ENCODE measurements at regions not wholly inside any gene's neighbourhood (a gene's known extent, or its start where the extent isn't known, plus 50 kb on each side); places are given as distances from the start of the nearest gene placed in this dataset.

DNA sequence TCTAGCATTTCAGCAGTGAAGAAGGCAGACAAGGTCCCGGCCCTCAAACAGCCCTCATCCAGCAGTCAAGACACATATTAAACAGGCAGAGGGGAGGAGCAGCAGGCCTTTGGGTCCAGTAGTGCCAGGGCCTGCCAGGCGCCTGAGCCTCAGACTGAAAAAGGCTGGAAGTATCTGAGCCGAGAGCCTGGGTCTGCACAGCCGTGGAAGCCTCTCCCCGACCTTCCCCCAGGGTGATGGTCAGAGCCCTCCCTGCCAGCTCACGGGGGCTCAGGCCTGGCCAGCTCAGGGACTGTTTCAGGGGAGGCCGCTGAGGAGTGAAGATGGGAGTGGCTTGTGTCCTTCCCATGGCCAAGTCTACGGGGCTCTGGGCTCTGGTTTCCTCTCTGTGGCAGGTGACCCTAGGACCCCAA lies 565.2 kb downstream of the PTPRU start:
- no peak for TF ChIP-seq POLR2AphosphoS5 (IDR thresholded peaks at IDR 0.05)
- TF ChIP-seq, protein P1, sequence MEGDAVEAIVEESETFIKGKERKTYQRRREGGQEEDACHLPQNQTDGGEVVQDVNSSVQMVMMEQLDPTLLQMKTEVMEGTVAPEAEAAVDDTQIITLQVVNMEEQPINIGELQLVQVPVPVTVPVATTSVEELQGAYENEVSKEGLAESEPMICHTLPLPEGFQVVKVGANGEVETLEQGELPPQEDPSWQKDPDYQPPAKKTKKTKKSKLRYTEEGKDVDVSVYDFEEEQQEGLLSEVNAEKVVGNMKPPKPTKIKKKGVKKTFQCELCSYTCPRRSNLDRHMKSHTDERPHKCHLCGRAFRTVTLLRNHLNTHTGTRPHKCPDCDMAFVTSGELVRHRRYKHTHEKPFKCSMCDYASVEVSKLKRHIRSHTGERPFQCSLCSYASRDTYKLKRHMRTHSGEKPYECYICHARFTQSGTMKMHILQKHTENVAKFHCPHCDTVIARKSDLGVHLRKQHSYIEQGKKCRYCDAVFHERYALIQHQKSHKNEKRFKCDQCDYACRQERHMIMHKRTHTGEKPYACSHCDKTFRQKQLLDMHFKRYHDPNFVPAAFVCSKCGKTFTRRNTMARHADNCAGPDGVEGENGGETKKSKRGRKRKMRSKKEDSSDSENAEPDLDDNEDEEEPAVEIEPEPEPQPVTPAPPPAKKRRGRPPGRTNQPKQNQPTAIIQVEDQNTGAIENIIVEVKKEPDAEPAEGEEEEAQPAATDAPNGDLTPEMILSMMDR (IDR thresholded peaks at IDR 0.05), result no peak
- no peak for TF ChIP-seq POLR2A (IDR thresholded peaks at IDR 0.05)
- TF ChIP-seq EP300 (IDR thresholded peaks at IDR 0.05), result no peak
- Histone ChIP-seq H3K36me3 (no peaks in the 10 kb centered on the region), H3K27ac (no peak overlapping the region), H3K4me1 (peaks cover 0 to 9% (median 4%) of the 10 kb centered on the region in 3 donors), H3K27me3 (peaks cover 50% of the 10 kb centered on the region), H3K9me3 (peaks cover 0 to 5% (median 0%) of the 10 kb centered on the region in 3 donors), H3K4me3 (no peak overlapping the region)
- 0% methylated on average over 1 of the region's 8 CpGs; no CpG with 5 or more reads in 1 of the 2 donors for WGBS, 2 donors (ENCODE audit: low coverage in 1 of 2)
- ATAC-seq, result no peak

DNA sequence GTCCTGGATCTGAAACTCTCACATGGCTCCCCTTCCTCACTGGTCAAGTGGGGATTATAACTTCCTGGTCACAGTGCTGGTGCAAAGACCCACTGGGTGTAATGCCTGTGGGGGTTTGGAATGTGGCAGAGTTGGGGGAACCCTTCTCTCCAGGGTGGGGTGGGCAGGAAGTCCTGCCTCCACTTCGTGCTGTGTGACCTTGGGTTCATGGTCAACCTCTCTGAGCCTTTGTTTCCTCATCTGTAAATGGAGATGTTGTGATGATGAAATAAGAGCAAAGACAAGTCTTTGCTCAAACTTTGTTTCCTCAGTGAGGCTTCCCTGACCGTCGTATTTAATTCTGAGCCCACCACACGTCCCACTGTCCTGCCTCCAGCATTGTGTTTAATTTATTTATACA lies 564.7 kb downstream of the PTPRU start:
- H3K27ac ChIP-seq, result no peak overlapping the region
- peaks cover 0 to 9% (median 4%) of the 10 kb centered on the region in 3 donors for H3K4me1 ChIP-seq
- peaks cover 0 to 11% (median 0%) of the 10 kb centered on the region in 3 donors for H3K9me3 ChIP-seq
- H3K36me3 ChIP-seq, result no peaks in the 10 kb centered on the region
- no peak for TF ChIP-seq POLR2A (IDR thresholded peaks at IDR 0.05)
- no peak for TF ChIP-seq EP300 (IDR thresholded peaks at IDR 0.05)
- TF ChIP-seq, protein P1 (IDR thresholded peaks at IDR 0.05), result no peak
- no peak for TF ChIP-seq POLR2AphosphoS5 (IDR thresholded peaks at IDR 0.05)
- H3K4me3 ChIP-seq, result no peak overlapping the region
- ATAC-seq, result no peak
- H3K27me3 ChIP-seq, result peaks cover 50% of the 10 kb centered on the region
- 92 to 100% methylated on average over 2 to 4 of the region's 4 CpGs for WGBS, 2 donors (ENCODE audit: low coverage in 1 of 2)

DNA sequence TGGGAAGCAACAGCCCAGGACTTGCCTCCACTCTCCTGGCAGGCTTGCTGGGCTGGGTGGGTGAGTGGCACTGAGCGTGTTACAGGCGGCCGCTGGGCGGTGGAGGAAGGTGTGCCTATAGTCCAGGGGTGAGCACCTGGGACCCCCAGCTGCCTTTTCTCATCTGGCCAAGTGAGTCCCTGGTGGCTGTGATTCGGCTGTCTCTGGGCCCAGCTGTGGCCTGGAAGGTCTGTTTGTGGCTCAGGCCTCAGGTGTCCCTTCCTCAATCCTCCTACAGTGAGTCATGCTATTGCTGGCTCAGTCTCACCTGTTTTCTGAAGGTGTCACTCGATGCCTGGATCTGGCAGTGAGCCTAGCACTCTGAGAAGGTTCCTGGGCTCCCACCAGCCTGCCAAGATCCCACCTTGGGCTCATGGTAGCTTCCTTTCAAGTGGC lies 564.2 kb downstream of the PTPRU start:
- no peak for ATAC-seq
- H3K4me1 ChIP-seq, result peaks cover 0 to 9% (median 4%) of the 10 kb centered on the region in 3 donors
- no peaks in the 10 kb centered on the region for H3K36me3 ChIP-seq
- WGBS, 2 donors (ENCODE audit: low coverage in 1 of 2), result 100% methylated on average over 1 of the region's 6 CpGs; no CpG with 5 or more reads in 1 of the 2 donors
- H3K27me3 ChIP-seq, result peaks cover 46% of the 10 kb centered on the region
- H3K27ac ChIP-seq, result no peak overlapping the region
- no peak for TF ChIP-seq EP300 (IDR thresholded peaks at IDR 0.05)
- no peak for TF ChIP-seq POLR2AphosphoS5 (IDR thresholded peaks at IDR 0.05)
- TF ChIP-seq, protein P1 (IDR thresholded peaks at IDR 0.05), result no peak
- TF ChIP-seq POLR2A (IDR thresholded peaks at IDR 0.05), result no peak
- peaks cover 0 to 15% (median 0%) of the 10 kb centered on the region in 3 donors for H3K9me3 ChIP-seq
- no peak overlapping the region for H3K4me3 ChIP-seq

DNA sequence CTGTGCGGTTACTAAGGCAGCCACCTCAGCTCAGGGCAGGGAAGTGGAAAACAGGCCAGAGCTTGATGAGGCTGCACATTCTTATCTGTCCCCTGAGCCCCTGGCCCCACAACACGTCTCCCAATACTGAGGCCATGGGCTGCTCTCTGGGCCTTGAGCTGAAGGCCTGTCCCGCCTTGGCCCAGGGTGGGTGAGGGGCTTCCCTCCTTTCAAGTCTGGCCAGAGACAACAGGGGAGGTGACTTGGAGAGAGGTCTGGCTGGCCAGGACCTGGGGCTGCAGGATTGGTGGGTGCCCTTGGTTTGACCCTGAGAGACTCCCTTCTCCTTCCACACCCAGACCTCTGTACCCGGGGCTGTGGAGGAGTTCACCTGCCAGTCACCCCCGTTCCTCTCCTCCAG lies 563.8 kb downstream of the PTPRU start:
- ATAC-seq, result no peak
- no peak overlapping the region for H3K4me3 ChIP-seq
- H3K27me3 ChIP-seq, result peaks cover 44% of the 10 kb centered on the region
- H3K36me3 ChIP-seq, result no peaks in the 10 kb centered on the region
- WGBS, 2 donors (ENCODE audit: low coverage in 1 of 2), result 83% methylated on average over 1 of the region's 5 CpGs; no CpG with 5 or more reads in 1 of the 2 donors
- TF ChIP-seq POLR2AphosphoS5 (IDR thresholded peaks at IDR 0.05) (no peak), EP300 (IDR thresholded peaks at IDR 0.05) (no peak), POLR2A (IDR thresholded peaks at IDR 0.05) (no peak)
- TF ChIP-seq, protein P1 (IDR thresholded peaks at IDR 0.05), result no peak
- peaks cover 0 to 19% (median 0%) of the 10 kb centered on the region in 3 donors for H3K9me3 ChIP-seq
- H3K27ac ChIP-seq, result no peak overlapping the region
- peaks cover 0 to 9% (median 4%) of the 10 kb centered on the region in 3 donors for H3K4me1 ChIP-seq
